M059J (cell line): ENCODE measurements at regions not wholly inside any gene's neighbourhood (a gene's known extent, or its start where the extent isn't known, plus 50 kb on each side); places are given as distances from the start of the nearest gene placed in this dataset.

Source experiments
- DNase-seq: peaks from one replicate; pipeline ENCODE4 v3.0.0-alpha.2; 2012; ENCODE audit warnings: low read depth

DNA sequence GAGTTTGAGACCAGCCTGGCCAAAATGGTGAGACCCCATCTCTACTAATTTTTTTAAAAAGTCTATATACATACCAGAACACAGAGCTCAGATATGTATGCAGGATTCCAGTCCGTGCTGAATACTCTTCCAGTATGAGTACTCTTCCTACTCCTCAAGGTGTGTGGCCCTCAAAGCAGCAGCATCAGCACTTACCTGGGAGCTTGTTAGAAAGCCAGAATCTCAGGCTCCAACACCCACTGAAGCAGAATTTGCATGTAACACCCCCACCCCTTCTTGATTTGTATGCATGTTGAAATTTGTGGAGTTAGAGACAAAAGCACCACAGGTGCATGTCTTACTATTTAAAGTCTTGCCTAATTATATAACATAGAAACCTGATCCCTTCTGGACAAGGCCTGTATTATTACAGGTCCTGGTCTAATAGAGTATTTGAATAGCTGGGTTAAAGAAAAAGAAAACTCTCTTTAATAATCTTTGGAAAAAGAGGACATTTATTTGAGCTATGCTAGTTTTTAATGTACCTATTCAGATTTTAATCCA lies 50.3 kb upstream of the NFE2L2 start:
- no peak for DNase-seq

DNA sequence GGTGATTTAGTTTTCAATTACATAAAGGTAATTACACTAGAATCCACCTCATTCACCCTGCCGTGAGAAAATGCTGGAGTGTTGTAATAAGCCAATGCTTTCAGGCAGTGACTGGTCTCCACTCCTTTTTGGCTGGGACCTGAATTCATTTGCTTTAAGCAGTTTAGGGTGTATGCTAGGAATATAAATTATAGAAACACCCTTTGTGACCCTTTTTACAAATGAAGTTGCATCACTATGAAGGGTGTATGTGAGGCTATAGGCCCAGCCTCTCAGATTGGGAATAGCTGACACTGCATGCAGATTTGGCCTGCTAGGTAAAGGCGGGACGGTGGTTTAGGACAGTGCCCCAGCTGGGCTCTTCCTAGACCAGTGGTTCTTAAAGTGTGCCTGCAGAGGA lies 50.8 kb upstream of the NFE2L2 start:
- no peak for DNase-seq

DNA sequence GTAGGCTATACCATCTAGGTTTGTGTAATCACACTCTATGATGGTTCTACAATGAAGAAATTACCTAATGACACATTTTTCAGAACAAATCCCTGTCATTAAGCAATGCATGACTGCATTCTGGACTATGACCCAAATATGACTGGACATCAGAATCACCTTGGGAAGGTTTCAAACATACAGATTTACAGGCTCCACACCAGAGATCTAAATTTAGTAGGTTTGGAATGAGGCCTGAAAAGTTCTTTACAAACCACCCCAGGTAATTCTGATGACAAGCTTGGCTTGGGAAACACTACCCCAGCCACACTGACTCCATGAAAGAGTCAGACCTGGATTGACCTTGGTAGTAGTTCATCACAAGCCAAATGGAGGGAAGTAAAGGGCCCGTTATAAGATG lies 52.2 kb upstream of the NFE2L2 start:
- no peak for DNase-seq

DNA sequence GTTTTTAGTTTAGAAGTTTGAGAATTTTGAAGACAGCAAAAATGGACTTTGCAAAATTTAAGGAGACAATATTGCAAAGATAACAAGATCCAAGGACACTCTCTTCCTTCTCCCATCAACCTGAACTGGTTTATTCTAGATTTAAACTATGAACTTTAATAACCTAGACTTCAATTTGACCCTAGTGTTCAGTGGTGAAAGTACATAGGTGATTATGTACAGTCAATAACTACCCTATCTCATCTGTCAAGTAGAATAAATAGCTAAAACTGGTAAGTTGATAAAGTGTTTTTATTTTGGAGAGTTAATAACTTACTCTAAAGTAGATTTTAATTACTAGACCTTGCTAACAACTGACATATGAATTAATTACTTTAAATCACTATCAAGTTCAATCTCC lies 52.9 kb upstream of the NFE2L2 start:
- DNase-seq: no peak

DNA sequence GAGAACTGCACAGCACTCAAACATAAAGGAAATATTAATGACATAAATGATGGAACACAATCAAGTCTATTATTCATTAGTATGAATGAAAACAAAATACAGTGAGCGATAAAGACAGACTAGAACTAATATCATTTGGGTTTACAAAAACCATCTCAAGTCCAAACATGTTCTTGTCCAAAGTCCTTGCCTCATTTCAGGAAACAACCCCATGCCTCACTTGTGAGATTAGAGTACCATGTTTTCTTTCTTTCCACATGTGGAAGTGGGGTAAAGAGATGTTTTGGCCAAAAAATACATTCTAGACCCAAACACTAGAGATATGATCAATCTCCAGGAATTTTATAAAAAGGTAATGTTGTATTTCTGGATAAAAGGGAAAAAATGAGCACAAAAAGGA lies 53.3 kb upstream of the NFE2L2 start:
- DNase-seq: no peak

DNA sequence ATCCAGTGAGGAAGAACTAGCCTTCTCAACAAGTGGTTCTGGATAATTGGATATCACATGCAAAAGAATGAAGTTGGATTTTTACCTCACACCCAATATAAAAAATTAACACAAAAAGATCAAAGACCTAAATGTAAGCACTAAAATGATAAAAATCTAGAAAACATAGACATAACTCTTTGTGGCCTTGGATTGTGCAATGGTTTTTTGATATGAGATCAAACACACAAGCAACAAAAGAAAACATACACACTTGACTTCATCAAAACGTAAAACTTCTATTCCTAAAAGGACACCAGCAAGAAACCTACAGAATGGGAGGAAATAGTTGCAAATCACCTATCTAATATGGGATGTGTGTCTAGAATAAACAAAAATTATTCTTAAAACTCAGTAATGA lies 54.1 kb upstream of the NFE2L2 start:
- no peak for DNase-seq

DNA sequence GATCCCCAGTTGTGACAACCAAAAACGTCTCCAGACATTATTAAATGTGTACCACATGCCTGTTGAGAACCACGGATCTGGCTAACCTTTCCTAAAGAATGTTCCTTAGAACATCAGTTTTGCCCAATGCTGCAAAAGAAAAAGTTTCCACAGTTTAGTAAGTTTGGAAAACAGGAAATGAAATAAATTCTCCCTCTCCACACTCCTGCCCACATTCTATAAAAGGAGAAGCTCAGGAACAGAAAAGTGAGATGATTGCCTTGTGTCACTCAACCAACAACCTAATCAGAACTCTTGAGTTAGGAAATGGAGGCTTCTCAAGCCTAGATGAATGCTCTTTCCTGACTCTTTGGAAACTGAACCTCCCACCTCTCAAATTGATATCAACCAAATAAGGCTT lies 56.1 kb upstream of the NFE2L2 start:
- no peak for DNase-seq

DNA sequence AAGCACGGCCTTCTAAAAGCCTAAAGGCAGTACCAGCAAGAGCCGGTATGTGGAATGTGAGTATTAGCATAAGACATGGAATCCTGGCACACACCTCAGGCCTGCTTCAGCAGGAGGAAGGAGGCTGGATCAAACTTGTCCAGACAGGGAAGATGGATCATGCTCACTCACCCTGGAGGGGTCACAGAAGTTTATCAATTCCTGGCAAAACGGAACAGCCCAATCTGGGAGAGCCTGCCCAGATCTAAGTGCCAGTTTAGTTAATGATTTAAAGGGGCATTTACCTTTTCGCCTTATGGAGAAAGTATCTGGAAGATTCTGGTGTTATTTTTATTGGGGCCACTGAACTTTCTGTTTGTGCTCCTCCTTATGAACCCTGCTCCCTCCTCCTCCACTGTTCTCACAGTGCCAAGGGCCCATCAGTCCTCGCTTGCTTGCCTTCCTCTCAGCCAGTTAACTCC lies 58.3 kb upstream of the NFE2L2 start:
- DNase-seq: no peak

DNA sequence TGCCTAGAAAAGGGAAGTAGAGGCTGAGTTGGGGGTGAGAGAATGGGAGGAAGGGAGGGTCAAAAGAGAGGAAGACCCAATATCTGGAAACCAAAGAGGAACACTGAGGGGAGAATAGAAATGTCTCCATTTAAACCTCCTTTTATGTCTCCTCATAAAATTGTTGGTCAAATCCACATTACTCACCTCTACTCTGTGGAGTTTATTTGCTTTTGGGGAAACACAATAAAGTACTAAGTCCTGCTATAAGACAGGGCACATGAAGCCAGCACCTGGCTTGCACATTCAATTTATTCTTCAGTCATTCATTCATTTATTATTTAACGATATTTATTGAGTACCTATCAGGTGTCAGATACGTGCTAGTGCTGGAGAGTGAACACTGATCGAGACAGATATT lies 60.3 kb upstream of the NFE2L2 start:
- DNase-seq: no peak

DNA sequence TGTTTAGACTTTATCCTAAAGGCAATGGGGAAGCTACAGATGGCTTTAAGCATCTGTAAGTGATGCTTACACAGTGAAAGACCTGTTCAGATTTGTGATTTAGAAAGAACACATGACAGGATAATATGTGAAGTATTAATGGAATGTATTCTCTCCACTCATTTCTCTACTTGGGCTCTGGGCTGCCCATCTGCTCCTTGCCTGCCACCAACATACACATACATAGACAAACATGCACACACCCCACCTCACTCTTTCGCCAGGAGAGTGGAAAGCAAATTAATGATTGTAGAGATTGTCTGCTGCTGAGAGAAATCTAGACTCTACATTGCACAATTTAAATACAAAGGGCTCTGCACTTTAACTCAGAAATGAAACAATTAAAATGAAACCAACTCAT lies 61.0 kb upstream of the NFE2L2 start:
- no peak for DNase-seq

DNA sequence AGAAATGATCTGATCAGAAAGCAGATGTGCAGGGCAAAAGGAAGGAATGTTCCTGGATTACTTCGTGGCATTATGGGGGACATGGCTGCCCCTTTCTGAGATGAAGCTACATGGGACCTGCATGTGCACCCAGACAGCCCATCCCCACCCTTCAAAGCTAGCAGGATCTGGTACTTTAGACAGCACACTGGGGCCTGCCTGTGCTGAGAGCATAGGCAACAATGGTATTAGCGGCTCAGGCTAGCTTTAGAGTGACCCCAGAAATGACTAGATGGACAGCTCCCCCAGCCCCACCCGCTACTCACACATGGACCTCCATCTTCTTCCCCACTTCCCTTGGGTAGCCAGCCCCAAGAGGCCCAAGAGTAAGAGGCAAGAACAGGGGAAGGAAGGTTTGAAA lies 61.5 kb upstream of the NFE2L2 start:
- no peak for DNase-seq

DNA sequence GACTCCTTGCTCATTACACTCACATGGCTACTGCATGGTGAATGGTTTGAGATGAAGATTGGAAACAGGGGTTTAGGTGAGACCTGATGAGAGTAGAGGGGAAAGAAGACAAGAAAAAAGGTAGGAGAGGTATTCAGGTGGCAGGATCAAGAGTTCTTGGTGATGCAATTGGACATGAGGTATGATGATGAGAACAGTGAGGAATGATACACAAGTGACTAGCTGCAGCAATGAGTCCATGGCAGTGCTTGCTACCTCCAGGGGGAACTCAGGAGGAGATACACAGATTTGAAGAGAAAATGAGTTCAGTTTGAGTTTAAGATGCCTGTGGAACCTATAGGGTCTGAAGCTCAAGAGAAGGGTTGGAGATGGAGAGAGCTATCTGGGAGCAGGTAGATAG lies 62.1 kb upstream of the NFE2L2 start:
- DNase-seq: no peak

DNA sequence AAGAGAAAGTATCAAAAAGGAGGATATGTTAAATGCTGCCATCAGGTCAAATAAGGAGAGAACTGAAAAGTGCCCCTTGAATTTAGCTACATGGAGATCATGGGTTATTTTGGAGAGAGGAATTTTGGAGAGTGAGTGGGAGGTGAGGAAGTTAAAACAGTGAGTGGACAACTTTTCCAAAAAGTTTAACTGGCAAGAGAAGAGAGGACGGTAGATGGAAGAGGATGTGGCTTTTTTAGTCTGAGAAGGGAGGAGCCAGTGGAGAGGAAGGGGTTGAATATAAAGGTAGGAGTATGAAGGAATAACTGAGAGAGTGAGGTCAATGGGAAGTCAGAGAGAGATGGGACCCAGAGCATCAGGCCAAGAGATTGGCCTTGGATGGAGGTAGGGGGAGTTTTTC lies 62.5 kb upstream of the NFE2L2 start:
- no peak for DNase-seq

DNA sequence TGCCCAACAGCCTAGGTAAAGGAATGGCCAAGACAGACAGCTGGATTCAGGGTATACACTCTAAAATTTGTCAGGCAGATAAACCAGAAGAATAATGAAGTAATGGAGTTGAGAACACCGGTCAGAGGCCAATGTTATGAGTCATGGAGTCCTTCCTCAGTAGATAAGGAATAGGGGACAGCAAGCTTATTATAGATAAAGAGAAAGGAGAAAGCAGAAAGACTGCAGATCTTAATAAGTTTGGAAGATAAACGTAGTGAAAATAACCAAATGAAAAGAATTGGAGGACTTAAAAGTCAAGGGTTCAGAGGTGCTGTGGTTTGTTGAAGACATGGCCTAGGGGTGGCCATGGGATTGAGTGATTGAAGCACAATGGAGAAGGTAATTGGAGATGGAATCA lies 63.5 kb upstream of the NFE2L2 start:
- peak; percentile 36 for DNase-seq

DNA sequence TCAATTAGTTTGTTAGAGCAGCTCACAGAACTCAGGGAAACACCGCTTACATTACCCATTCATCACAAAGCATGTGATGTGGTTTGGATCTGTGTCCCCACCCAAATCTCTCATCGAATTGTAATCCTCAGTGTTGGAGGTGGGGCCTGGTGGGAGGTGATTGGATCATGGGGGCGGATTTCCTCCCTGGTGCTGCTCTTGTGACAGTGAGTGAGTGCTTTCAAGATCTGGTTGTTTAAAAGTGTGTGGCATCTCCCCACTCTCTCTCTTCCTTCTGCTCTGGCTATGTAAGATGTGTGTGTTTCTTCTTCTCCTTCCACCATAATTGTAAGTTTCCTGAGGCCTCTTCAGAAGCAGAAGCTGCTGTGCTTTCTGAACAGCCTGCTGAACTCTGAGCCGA lies 63.5 kb upstream of the AGPS start:
- DNase-seq: no peak

DNA sequence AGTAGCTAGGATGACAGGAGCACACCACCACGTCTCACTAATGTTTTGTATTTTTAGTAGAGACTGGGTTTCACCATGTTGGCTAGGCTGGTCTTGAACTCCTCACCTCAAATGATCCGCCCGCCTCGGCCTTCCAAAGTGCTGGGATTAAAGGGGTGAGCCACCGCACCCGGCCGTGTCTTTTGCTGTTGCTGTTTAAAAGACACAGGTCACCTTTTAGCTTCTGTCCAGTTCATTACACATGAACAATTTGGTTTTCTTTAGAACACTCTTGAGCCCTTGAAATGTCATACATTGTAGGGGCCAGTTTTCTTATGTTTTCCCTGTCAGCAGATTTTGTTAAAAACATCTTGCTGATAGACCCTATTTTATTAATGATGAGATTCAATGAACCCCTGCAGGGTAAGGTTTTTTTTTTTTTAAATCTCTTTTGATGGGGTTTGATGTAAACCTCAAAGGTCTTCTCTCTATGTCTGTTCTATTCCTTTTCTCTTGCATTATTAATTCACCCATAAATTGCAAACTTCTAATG lies 61.0 kb upstream of the AGPS start:
- DNase-seq: no peak

DNA sequence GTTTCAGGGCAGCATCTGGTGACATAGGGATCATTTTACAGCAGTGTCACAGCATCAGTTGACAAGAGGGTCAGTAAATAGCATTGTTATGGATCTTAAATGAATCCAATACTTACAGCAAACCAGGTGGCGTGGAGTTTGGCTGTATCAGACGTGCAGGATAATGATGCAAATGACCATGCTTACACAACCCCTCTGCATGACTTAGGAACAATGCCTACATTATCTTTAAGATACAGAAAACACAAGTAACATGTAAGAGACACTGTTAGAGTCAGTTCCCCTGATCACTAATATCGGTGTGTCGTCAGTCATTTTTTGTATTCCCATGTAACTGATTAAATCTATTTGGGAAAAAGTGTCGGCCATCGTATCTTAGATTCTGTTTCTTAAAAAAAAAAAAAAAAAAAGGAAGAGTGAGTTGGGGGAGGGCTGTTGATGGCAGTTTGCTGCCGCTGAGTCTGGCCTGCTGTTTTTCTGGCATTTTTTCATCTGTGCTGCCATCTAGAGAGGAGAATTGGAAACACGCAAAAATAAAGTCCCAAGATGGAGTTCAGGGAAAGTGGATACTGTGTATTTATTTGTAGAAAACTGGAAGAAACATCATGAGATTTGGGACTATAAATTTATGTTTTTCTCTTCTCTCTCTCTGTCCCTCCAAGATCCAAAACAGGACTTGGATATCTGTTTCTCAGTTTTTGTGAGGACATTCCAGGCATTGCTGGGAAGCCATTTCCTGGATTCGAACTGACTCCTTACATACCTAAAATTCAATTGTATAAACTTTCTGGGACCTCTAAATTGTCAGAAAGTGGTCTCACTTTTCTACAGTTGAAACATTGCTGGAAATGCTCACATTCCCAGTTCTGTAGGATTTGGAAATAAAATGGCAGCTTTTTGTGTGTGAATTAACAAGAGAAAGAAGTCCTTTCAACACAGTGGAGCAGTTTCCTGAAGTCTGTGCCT lies 60.3 kb upstream of the AGPS start:
- peak; percentile 68 for DNase-seq

DNA sequence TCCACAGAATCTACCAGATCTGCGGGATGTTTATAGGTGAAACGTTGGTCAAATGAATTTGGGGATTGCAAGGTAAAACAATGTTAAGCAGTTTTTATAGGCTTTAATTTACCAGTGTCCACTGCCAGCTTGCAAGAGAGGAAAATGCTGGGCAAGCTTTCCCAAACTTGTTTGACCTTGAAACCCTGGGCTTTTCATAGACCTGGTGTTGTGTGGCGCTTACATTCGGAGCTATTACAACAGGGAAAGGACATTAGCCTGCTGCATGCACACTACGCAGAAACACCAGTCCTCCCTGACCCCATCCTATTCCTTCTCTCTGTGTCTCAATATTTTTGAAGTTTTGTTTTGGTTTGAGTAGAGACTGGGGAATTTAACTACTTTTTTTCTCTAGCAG lies 59.6 kb upstream of the AGPS start:
- no peak for DNase-seq

DNA sequence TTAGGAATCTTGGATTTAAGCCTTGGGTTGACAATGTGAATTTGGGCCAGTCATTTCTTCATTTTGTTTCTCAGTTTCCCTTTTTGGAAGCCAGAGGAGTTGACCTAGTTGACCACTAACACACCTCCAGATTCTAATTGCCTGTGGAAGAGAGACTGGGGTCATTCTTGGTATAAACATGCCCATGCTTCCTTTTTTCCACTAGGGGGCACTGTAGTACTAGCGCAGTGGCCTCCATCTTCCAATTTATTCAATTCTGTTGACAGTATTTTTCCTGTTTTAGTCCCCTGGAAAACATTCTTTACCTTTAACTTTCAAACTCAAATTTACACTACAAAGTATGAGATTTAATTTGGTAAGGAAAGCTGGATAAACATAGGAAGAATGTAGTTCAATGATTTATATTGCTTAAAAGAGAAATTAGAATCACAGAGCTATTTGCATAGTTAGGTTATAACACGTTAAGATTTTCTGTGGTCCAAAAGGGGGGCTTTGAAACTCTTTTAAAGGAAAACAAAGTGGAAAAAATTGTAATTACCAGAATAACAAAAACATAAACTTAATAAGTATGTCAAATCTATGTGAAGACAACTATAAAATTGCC lies 57.5 kb upstream of the AGPS start:
- DNase-seq: peak; percentile 51

DNA sequence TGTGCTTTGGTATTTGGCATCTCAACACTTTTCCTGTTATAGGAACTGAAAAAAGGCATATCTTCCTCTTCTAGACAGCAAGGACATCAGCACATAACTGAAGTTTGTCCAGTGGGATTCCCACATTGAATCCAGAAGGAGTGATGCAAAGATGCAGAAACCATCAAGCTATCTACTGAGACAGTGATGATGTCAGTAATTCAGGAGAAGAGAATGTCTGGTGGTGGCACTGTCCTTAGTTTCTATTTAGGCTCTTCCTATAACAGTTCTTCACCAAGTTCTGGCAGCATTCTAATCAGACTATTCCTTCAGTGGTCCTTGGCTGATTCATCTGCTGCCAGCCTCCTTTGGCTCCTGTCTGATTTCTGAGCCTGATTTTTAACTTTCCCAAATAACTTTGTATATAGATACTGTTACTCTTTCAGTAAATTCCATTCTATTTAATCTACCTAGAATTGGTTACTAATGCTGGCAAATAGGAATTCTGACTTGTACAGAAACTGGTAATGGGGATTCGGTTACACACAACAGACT lies 56.6 kb upstream of the AGPS start:
- peak; percentile 37 for DNase-seq

DNA sequence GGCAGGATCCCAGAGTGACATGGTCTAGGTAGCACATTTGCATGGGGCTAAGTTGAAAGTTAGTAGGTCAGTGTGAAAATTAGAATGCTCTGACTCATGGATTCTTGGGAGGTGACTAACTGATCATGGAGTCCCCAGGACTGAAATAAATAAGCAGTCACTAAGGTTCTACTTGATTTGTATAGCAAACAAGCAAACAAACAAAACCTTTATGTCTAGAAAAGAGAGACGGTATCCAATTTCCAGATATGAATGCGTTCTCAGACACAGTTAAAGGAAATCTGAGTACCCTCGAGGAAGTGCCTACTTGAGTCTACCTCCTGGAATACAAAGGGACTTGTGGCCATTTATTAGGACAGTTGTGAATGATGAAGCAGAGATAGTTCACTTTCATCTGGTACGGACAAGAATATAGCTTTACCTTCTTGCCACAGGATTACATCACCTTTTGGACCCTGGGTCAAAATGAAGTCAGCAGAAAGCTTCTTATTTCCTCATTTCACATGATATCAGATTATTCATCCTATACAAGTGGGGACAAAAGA lies 54.3 kb upstream of the AGPS start:
- peak; percentile 94 for DNase-seq

DNA sequence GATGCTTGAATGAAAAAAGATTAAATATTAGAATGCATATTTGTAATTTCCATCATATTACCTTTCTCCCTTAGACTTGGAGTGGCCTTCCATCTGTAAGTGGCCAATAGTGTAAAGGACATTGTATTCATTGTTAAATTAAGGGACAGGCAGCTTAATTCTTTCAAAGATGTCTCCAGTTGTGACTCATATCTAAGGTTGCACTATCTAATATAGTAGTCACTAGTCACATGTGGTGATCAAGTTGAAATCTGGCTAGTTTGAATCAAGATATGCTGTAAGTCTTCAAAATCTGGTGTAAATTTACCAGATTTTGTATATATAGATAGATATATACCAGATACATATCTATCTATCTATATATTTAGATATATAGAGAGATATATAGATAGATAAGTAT lies 52.4 kb upstream of the AGPS start:
- peak; percentile 22 for DNase-seq
